Right hindlimb (tissue), 1 donor: ENCODE measurements at regions not wholly inside any gene's neighbourhood (a gene's known extent, or its start where the extent isn't known, plus 50 kb on each side); places are given as distances from the start of the nearest gene placed in this dataset.
"Not testable (repeated sequence)": the region's sequence is repeated elsewhere in the genome, so short reads cannot be mapped to it uniquely, and the experiment has no call there.

Source experiments
- DNase-seq: peaks from one replicate; pipeline ENCODE4 v3.0.0-alpha.2; 2018

- not testable (repeated sequence) for DNase-seq
These were observed 203.2 kb downstream of the SNCAIP start for GRCh38 chr5:122515210-122515609.

GRCh38 chr5:122515709-122516431 is 203.8 kb downstream of the SNCAIP start:
- DNase-seq, result peak; percentile 63

- no peak for DNase-seq
These were observed 204.4 kb downstream of the SNCAIP start for GRCh38 chr5:122516432-122516743.

GRCh38 chr5:122517091-122517490 is 205.1 kb downstream of the SNCAIP start:
- DNase-seq, result no peak

GRCh38 chr5:122523776-122524175 is 211.7 kb downstream of the SNCAIP start:
- DNase-seq, result no peak

GRCh38 chr5:122527547-122527946 is 215.5 kb downstream of the SNCAIP start:
- DNase-seq, result no peak

GRCh38 chr5:122532035-122532434 is 220.0 kb downstream of the SNCAIP start:
- no peak for DNase-seq

GRCh38 chr5:122533825-122534224 is 221.8 kb downstream of the SNCAIP start:
- DNase-seq, result no peak

- DNase-seq, result no peak
These were observed 222.8 kb downstream of the SNCAIP start for GRCh38 chr5:122534829-122535228.

GRCh38 chr5:122541388-122541787 is 229.4 kb downstream of the SNCAIP start:
- no peak for DNase-seq

- DNase-seq, result no peak
These were observed 228.9 kb upstream of the SNX2 start for GRCh38 chr5:122545986-122546385.

GRCh38 chr5:122547219-122547618 is 227.7 kb upstream of the SNX2 start:
- DNase-seq, result no peak

GRCh38 chr5:122547669-122548068 is 227.2 kb upstream of the SNX2 start:
- DNase-seq, result no peak

- no peak for DNase-seq
These were observed 215.2 kb upstream of the SNX2 start for GRCh38 chr5:122559676-122560075.

- DNase-seq, result no peak
These were observed 213.7 kb upstream of the SNX2 start for GRCh38 chr5:122561209-122561608.

- no peak for DNase-seq
These were observed 209.5 kb upstream of the SNX2 start for GRCh38 chr5:122565331-122565730.

GRCh38 chr5:122576256-122577016 is 198.4 kb upstream of the SNX2 start:
- no peak for DNase-seq

GRCh38 chr5:122581629-122582028 is 193.3 kb upstream of the SNX2 start:
- no peak for DNase-seq

GRCh38 chr5:122584411-122585300 is 190.2 kb upstream of the SNX2 start:
- no peak for DNase-seq

GRCh38 chr5:122585371-122585770 is 189.5 kb upstream of the SNX2 start:
- DNase-seq, result no peak

GRCh38 chr5:122586351-122586750 is 188.5 kb upstream of the SNX2 start:
- DNase-seq, result no peak

GRCh38 chr5:122591828-122592227 is 183.1 kb upstream of the SNX2 start:
- no peak for DNase-seq

GRCh38 chr5:122599000-122599399 is 175.9 kb upstream of the SNX2 start:
- DNase-seq, result no peak

GRCh38 chr5:122600924-122601323 is 174.0 kb upstream of the SNX2 start:
- no peak for DNase-seq
